Peyer's patch (tissue), 4 donors: ENCODE measurements at regions not wholly inside any gene's neighbourhood (a gene's known extent, or its start where the extent isn't known, plus 50 kb on each side); places are given as distances from the start of the nearest gene placed in this dataset.

ENCODE experiments used
- CTCF ChIP-seq, 6 experiments: fragments of 450-650 bp in 4 of 6; fragments of 200-600 bp in 2 of 6; sonication (generic) in 1 of 6; IDR thresholded peaks; one replicate each; pipeline ENCODE4 v1.5.1; 2017 to 2019; ENCODE audit warnings: antibody characterized with exemption in 6 of 6, mild to moderate bottlenecking in 3 of 6, moderate library complexity in 1 of 6
- POLR2A ChIP-seq, 2 donors: fragments of 450-650 bp; IDR thresholded peaks; one replicate each; pipeline ENCODE4 v1.5.1; 2017; ENCODE audit warnings: antibody characterized with exemption in 2 of 2, mild to moderate bottlenecking in 2 of 2, moderate library complexity in 2 of 2

GRCh38 chr9:88692827-88693226 is 157.8 kb downstream of the NXNL2 start:
- TF ChIP-seq CTCF (IDR thresholded peaks at IDR 0.05), result no peak
- no peak for TF ChIP-seq POLR2A (IDR thresholded peaks at IDR 0.05)
